BLaER1 treated with 17β-estradiol and CSF1 and Interleukin-3, amounts not matched to agents 10 nM and 100 nM (cell line): ENCODE measurements at regions not wholly inside any gene's neighbourhood (a gene's known extent, or its start where the extent isn't known, plus 50 kb on each side); places are given as distances from the start of the nearest gene placed in this dataset.
A peak's percentile ranks its signal among the peaks of the same experiment; 100 is the strongest.

ENCODE experiments used
- H3K27ac ChIP-seq, 11 experiments: shearing (Covaris generic); formaldehyde crosslinking; 2 replicates each; pipeline ENCODE4 v1.8.1; 2022
- H3K27me3 ChIP-seq, 11 experiments: shearing (Covaris generic); formaldehyde crosslinking; 2 replicates each; pipeline ENCODE4 v1.8.1; 2022
- H3K36me3 ChIP-seq, 11 experiments: shearing (Covaris generic); formaldehyde crosslinking; 2 replicates each; pipeline ENCODE4 v1.8.1; 2022
- H3K4me1 ChIP-seq, 10 experiments: shearing (Covaris generic); formaldehyde crosslinking; 2 replicates each; pipeline ENCODE4 v1.8.1; 2022
- H3K4me2 ChIP-seq, 11 experiments: shearing (Covaris generic); formaldehyde crosslinking; 2 replicates each; pipeline ENCODE4 v1.8.1; 2022
- H3K4me3 ChIP-seq, 10 experiments: shearing (Covaris generic); formaldehyde crosslinking; 2 replicates each; pipeline ENCODE4 v1.8.1; 2022
- H3K9ac ChIP-seq, 11 experiments: shearing (Covaris generic); formaldehyde crosslinking; 2 replicates each; pipeline ENCODE4 v1.8.1; 2022
- H3K9me3 ChIP-seq, 11 experiments: shearing (Covaris generic); formaldehyde crosslinking; replicated peaks in 1 of 11; 2 replicates each; pipeline ENCODE4 v1.8.1; 2022
- H4K20me1 ChIP-seq, 11 experiments: shearing (Covaris generic); formaldehyde crosslinking; 2 replicates each; pipeline ENCODE4 v1.8.1; 2022
- Cebpa-rat ChIP-seq, 11 experiments: shearing (Covaris generic); IDR thresholded peaks; 2 replicates each; pipeline ENCODE4 v1.8.1; 2022

DNA sequence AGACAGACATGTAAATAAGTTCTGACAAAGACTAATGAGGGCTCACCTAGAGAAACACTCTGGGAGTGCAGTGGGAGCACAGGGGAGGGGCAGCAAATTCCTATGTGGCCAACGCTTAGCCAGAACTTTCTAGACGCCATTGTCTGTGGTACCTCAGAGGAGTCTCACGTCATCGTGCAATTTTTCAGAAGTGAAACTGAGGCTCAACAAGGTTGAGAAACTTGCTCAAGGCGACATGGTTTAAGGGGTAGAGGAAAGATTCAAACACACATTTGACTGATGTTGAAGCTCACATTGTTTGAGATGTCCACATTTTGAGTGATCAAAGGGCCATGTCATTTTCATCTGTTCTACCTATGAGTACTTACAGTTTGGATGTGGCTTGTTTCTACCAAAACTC, 152.6 kb upstream of the LMO4 start:
- Histone ChIP-seq H3K4me1 (peaks cover 17 to 38% (median 25%) of the 10 kb centered on the region in 10 experiments; a peak in 19 of 20 replicates), H3K27ac (no peak overlapping the region), H3K27me3 (no peaks in the 10 kb centered on the region), H3K36me3 (no peaks in the 10 kb centered on the region), H3K9ac (no peak overlapping the region), H4K20me1 (no peaks in the 10 kb centered on the region), H3K4me3 (no peak overlapping the region), H3K4me2 (peak overlapping the region in 8 of 11 experiments; percentile 3 to 35 (median 19); a peak in 8 of 22 replicates), H3K9me3 (0 out of 22 replicates have a peak, but pooled peaks cover 0 to 4% (median 0%) of the 10 kb centered on the region in 11 experiments)
- no peak for TF ChIP-seq Cebpa-rat (IDR thresholded peaks at IDR 0.05)

DNA sequence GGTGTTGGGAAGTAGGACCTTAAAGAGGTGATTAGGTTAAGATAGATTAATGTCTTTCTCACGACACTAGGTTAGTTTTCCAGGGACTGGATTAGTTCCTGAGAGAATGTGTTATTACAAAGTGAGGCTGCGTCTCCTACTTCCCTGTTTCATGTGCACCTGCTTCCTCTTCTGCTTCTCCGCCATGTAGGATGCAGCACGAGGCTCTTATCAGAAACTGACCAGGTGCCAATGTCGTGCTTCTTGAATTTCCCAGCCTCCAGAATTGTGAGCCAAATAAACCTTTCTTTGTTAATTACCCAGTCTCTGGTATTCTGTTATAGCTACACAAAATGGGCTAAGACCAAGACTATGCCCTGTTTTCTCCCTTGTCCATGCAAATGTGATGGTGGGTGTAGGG, 152.2 kb upstream of the LMO4 start:
- Histone ChIP-seq H4K20me1 (no peaks in the 10 kb centered on the region), H3K9ac (no peak overlapping the region), H3K9me3 (0 out of 22 replicates have a peak, but pooled peaks cover 0 to 4% (median 0%) of the 10 kb centered on the region in 11 experiments), H3K4me1 (peaks cover 17 to 35% (median 25%) of the 10 kb centered on the region in 10 experiments; a peak in 19 of 20 replicates), H3K4me3 (no peak overlapping the region), H3K4me2 (peak overlapping the region in 9 of 11 experiments; percentile 3 to 35 (median 18); a peak in 11 of 22 replicates), H3K27ac (no peak overlapping the region), H3K27me3 (no peaks in the 10 kb centered on the region), H3K36me3 (no peaks in the 10 kb centered on the region)
- TF ChIP-seq Cebpa-rat (IDR thresholded peaks at IDR 0.05) = no peak

DNA sequence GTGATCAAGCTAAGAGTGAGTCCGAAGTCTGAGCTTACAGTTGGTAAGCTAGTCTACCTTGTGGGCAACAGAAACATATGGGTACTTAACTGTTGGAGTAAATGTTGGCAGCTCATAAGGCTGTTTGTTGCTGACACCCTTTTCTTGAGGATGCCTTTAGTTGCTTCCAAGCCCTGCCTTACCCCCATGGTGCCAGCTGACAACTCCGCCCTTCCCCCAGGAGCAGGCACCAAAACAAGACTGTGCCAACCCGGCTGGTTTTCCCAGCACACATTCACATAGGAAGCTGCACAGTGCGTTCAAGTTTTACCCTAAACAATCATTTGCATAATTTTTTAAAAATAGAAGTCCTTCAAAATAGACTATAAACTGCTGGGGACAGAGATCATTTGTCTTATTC, 150.2 kb upstream of the LMO4 start:
- no peak for TF ChIP-seq Cebpa-rat (IDR thresholded peaks at IDR 0.05)
- Histone ChIP-seq H3K9me3 (0 out of 22 replicates have a peak, but pooled peaks cover 0 to 4% (median 0%) of the 10 kb centered on the region in 11 experiments), H3K9ac (no peak overlapping the region), H3K36me3 (no peaks in the 10 kb centered on the region), H3K27ac (no peak overlapping the region), H3K4me1 (peaks cover 17 to 35% (median 25%) of the 10 kb centered on the region in 10 experiments; a peak in 19 of 20 replicates), H3K4me2 (peak overlapping the region in 6 of 11 experiments; percentile 4 to 58 (median 20); a peak in 3 of 22 replicates), H3K27me3 (no peaks in the 10 kb centered on the region), H3K4me3 (no peak overlapping the region), H4K20me1 (no peaks in the 10 kb centered on the region)

GRCh38 chr1:87179076-87179810, 149.4 kb upstream of the LMO4 start:
- no peaks in the 10 kb centered on the region for H3K36me3 ChIP-seq
- H3K27ac ChIP-seq = peak overlapping the region in 1 of 11 experiments; percentile 37; a peak in 1 of 22 replicates
- H3K4me1 ChIP-seq = peaks cover 17 to 35% (median 25%) of the 10 kb centered on the region in 10 experiments; a peak in 19 of 20 replicates
- peak overlapping the region; percentile 4 to 68 (median 48); a peak in 21 of 22 replicates for H3K4me2 ChIP-seq
- TF ChIP-seq Cebpa-rat (IDR thresholded peaks at IDR 0.05) = no peak
- no peak overlapping the region for H3K4me3 ChIP-seq
- no peaks in the 10 kb centered on the region for H3K27me3 ChIP-seq
- no peak overlapping the region for H3K9ac ChIP-seq
- no peaks in the 10 kb centered on the region for H4K20me1 ChIP-seq
- H3K9me3 ChIP-seq = 0 out of 22 replicates have a peak, but pooled peaks cover 0 to 4% (median 0%) of the 10 kb centered on the region in 11 experiments

- Histone ChIP-seq H3K4me3 (no peak overlapping the region), H3K4me1 (peaks cover 17 to 35% (median 25%) of the 10 kb centered on the region in 10 experiments; a peak in 19 of 20 replicates), H4K20me1 (no peaks in the 10 kb centered on the region), H3K27ac (peak overlapping the region in 1 of 11 experiments; percentile 37; a peak in 1 of 22 replicates), H3K9ac (no peak overlapping the region), H3K36me3 (no peaks in the 10 kb centered on the region), H3K9me3 (0 out of 22 replicates have a peak, but pooled peaks cover 0 to 4% (median 0%) of the 10 kb centered on the region in 11 experiments), H3K27me3 (no peaks in the 10 kb centered on the region), H3K4me2 (peak overlapping the region; percentile 4 to 68 (median 48); a peak in 17 of 22 replicates)
- TF ChIP-seq Cebpa-rat (IDR thresholded peaks at IDR 0.05) = no peak
These were observed 148.7 kb upstream of the LMO4 start for GRCh38 chr1:87179851-87180519.

DNA sequence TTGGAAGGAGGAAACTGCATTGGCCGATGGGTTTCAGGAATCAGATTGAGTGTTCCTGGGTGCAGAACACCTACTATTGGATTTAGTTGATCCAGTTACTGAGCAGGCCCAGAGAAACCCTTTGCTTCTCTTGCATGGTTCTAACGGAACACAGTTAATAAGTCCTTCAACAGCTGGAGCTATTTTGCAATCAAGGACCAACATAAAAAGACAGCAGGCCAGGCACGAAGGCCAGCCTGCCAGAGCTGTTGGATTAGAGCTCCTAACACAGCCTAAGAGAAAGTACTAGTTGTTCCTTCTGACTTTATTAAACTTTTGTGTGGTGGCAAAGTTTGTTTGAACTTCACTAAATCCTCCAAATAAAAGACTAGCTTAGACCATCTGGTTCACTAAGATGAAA, 148.0 kb upstream of the LMO4 start:
- Histone ChIP-seq H3K4me2 (peak overlapping the region in 4 of 11 experiments; percentile 34 to 68 (median 60); a peak in 5 of 22 replicates), H3K36me3 (no peaks in the 10 kb centered on the region), H4K20me1 (no peaks in the 10 kb centered on the region), H3K4me3 (no peak overlapping the region), H3K27me3 (no peaks in the 10 kb centered on the region), H3K9ac (no peak overlapping the region), H3K4me1 (peaks cover 17 to 35% (median 25%) of the 10 kb centered on the region in 10 experiments; a peak in 19 of 20 replicates), H3K27ac (no peak overlapping the region), H3K9me3 (0 out of 22 replicates have a peak, but pooled peaks cover 0 to 4% (median 0%) of the 10 kb centered on the region in 11 experiments)
- TF ChIP-seq Cebpa-rat (IDR thresholded peaks at IDR 0.05) = no peak

DNA sequence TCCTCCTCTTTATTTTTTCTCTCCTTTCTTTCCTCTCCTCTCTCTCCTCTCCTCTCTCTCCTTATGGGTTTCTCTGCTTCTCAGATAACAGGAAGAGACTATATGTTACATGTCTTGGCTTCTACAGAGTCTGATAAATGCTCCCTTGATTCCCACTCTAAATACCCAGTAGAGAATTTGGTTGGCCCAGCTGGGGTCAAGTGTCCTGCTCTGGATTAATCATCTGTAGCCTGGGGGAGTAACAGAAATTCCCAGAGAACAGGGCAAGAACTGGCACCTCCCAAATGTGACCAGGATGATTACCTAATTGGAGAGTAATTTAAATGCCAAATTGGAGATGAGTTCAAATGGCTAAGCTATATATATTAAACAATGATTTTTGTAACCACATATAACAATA, 146.1 kb upstream of the LMO4 start:
- no peak overlapping the region for H3K4me3 ChIP-seq
- no peak overlapping the region for H3K4me2 ChIP-seq
- no peak for TF ChIP-seq Cebpa-rat (IDR thresholded peaks at IDR 0.05)
- no peak overlapping the region for H3K27ac ChIP-seq
- H3K9me3 ChIP-seq = 0 out of 22 replicates have a peak, but pooled peaks cover 0 to under 1% (median 0%) of the 10 kb centered on the region in 11 experiments
- H3K4me1 ChIP-seq = peaks cover 12 to 22% (median 17%) of the 10 kb centered on the region in 10 experiments; a peak in 18 of 20 replicates
- H4K20me1 ChIP-seq = no peaks in the 10 kb centered on the region
- no peaks in the 10 kb centered on the region for H3K27me3 ChIP-seq
- H3K9ac ChIP-seq = no peak overlapping the region
- H3K36me3 ChIP-seq = no peaks in the 10 kb centered on the region

DNA sequence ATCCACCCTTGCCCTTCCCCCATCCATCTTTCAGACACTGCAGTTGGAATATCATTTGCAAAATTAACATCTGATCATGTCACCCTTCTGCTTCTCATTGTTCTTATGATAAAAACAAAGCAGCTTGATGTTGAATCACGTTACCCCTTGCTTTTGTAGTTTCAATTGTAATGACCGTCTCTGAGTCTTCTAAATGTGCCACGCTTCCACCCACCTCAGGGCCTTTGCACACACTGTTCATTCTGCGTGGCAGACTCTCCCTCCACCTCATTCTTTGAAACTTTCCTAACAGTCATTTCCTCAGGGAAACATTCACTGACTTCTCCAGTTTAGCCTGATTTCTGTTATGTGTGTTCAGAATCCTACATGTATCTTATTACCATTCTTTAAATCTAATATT, 143.6 kb upstream of the LMO4 start:
- no peak overlapping the region for H3K4me2 ChIP-seq
- no peaks in the 10 kb centered on the region for H3K36me3 ChIP-seq
- H4K20me1 ChIP-seq = no peaks in the 10 kb centered on the region
- peaks cover 0 to 7% (median 3%) of the 10 kb centered on the region in 10 experiments; a peak in 11 of 20 replicates for H3K4me1 ChIP-seq
- H3K27me3 ChIP-seq = no peaks in the 10 kb centered on the region
- H3K4me3 ChIP-seq = no peak overlapping the region
- H3K9ac ChIP-seq = no peak overlapping the region
- no peaks in the 10 kb centered on the region for H3K9me3 ChIP-seq
- H3K27ac ChIP-seq = no peak overlapping the region
- TF ChIP-seq Cebpa-rat (IDR thresholded peaks at IDR 0.05) = no peak

DNA sequence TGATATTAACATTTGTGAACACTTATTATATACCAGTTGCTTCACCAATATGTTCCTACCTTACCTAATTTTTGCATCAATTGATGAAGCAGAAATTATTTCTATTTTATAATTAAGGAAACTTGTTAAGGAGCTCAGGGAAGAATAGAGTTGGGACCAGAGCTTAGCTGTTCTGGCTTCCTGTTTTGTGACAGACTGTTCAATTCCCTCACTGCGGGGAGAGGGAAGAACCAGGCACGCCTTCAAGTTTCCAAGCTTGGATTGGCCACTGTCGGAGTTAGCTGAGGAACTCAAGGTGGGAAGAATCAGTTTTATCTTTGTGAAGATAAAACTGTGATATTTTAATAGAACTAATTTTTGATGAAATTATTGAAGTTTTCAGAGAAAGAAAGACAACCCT, 142.3 kb upstream of the LMO4 start:
- Histone ChIP-seq H4K20me1 (no peaks in the 10 kb centered on the region), H3K4me2 (no peak overlapping the region), H3K27ac (no peak overlapping the region), H3K27me3 (no peaks in the 10 kb centered on the region), H3K9ac (no peak overlapping the region), H3K4me1 (no peaks in the 10 kb centered on the region), H3K36me3 (no peaks in the 10 kb centered on the region), H3K9me3 (no peaks in the 10 kb centered on the region), H3K4me3 (no peak overlapping the region)
- no peak for TF ChIP-seq Cebpa-rat (IDR thresholded peaks at IDR 0.05)
